D721Med (cell line): ENCODE measurements at regions not wholly inside any gene's neighbourhood (a gene's known extent, or its start where the extent isn't known, plus 50 kb on each side); places are given as distances from the start of the nearest gene placed in this dataset.

Experiments used
- DNase-seq: peaks from one replicate; pipeline ENCODE4 v3.0.0; 2011; ENCODE audit warnings: low spot score; ENCODE audit not compliant: insufficient read length
- FAIRE-seq: peaks from 2 replicates; lab custom pipeline; 2011; peaks lifted over from hg19 to GRCh38; lab: Jason Lieb, UNC
- TF ChIP-seq, protein P1 (sequence below): IDR thresholded peaks from 2 replicates; pipeline ENCODE4 v1.5.1; 2012; ENCODE audit warnings: mild to moderate bottlenecking, control low read depth; ENCODE audit not compliant: insufficient read depth; ENCODE audit errors: missing control alignments

DNA sequence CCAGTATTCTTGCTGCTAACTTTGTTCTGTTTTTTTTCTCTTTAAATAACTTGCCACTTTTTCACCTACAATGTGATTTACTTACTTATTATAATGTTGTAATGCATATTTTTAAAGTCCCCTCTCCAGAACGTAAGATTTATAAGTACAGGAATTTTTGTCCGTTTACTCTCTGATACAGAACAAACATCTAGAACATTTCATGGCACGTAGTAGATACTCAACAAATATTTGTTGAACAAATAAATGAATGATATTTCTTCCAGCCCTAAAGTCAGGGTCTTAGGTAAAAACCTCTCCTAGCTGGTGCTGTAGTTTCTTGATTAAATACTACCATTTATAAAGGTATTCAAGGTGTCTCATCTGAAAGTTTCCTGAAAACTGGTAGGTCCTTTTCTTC is 125.1 kb downstream of the ZBTB18 start:
- DNase-seq: no peak
- TF ChIP-seq, protein P1, sequence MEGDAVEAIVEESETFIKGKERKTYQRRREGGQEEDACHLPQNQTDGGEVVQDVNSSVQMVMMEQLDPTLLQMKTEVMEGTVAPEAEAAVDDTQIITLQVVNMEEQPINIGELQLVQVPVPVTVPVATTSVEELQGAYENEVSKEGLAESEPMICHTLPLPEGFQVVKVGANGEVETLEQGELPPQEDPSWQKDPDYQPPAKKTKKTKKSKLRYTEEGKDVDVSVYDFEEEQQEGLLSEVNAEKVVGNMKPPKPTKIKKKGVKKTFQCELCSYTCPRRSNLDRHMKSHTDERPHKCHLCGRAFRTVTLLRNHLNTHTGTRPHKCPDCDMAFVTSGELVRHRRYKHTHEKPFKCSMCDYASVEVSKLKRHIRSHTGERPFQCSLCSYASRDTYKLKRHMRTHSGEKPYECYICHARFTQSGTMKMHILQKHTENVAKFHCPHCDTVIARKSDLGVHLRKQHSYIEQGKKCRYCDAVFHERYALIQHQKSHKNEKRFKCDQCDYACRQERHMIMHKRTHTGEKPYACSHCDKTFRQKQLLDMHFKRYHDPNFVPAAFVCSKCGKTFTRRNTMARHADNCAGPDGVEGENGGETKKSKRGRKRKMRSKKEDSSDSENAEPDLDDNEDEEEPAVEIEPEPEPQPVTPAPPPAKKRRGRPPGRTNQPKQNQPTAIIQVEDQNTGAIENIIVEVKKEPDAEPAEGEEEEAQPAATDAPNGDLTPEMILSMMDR: no peak
- FAIRE-seq: no peak

DNA sequence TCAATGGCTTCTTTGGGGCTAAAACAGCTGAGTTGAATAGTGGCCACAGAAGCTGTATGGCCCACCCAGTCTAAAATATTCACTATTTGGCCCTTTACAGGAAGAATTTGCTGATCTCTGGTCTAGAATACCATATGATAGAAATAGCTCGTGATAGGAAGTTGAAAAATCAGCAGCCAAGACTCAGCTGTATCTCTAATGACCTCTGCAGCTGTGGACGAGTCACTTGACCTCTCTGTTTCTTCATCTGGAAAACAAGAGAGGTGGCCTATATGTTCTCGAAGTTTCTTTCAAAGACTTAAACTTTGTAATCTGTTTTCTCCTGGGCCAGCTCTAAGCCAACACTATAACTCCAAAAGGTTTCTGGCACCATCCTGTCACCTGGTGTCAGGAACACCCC is 129.2 kb downstream of the ZBTB18 start:
- TF ChIP-seq, protein P1: no peak
- DNase-seq (no peak), FAIRE-seq (no peak)

DNA sequence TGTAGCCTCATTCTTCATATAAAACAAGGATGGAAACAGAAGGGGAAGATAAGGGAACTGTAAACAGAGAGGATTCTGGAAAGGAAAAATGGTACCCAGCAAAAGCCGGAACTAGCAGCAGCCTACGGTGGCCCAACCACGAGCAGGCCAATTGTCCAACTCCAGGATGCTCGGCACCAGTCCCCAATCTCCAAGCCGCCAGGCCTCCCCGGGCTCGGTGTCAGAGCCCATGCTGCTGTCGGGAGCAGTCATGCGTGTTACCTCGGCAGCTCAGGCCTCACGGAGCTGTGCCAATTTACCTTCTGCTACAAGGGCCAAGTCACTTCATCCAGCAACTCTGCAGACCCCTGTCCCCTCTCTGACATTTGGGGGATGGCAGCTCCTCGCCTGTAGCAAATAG is 130.8 kb downstream of the ZBTB18 start:
- FAIRE-seq: no peak
- TF ChIP-seq, protein P1: no peak
- DNase-seq: no peak

DNA sequence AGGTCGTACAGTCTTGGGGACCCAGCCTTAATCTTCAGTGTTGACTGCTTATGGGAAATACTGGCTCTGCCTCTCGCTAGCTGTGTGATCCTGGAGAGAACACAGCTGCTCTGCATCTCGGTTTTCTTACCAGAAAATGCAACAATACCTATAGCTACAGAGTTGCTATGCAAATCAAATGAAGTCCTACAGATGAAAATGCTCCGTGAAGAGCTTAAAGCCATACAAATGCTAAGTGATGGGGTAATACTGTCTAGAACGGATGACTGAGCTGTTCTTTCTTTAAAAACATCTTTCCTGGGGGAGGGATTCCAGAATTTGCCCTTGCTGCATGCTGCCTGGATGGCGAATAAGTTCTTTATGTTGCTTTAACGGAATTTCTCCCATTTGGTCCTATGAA is 132.0 kb downstream of the ZBTB18 start:
- FAIRE-seq (no peak), DNase-seq (no peak)
- TF ChIP-seq, protein P1: no peak

DNA sequence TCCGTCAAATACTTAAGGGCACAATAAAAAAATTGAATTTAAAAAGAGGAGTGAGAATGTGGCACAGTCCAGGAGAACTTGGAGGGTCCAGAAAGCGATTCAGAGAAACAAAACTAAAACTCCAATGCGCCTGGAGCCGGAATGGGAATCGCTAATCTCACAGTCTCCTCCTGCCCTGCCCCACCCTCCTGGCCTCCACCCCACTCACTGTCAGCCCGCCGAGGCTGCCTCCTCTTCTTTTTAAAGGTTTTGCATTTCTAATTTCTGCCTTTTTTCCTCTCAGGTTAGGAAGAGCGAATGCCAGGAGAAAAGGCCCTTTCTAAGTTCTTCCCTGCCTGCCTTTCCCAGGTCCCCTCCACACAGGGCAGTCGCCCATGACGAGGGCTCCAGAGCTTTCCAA is 135.3 kb downstream of the ZBTB18 start:
- FAIRE-seq (no peak), DNase-seq (no peak)
- TF ChIP-seq, protein P1: no peak

DNA sequence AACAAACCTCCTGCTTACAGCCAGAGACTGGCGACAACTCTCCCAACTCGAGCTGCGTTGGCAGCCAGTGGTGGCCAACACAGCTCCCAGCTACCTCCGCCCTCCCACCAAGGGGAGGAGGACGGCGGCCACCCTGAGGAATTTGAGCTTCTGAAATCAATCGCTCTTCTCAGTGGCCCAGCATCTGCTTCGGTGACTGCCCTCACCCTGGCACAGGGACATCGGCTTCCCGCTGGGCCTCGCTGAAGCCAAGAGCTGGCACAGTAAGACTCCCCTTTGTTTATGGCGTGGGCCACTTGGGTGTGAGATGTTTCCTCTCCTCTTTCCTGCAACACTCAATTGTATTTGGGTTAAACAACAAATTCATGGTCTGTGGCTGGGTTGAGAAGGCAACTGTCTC is 136.2 kb downstream of the ZBTB18 start:
- TF ChIP-seq, protein P1: no peak
- FAIRE-seq (no peak), DNase-seq (no peak)

DNA sequence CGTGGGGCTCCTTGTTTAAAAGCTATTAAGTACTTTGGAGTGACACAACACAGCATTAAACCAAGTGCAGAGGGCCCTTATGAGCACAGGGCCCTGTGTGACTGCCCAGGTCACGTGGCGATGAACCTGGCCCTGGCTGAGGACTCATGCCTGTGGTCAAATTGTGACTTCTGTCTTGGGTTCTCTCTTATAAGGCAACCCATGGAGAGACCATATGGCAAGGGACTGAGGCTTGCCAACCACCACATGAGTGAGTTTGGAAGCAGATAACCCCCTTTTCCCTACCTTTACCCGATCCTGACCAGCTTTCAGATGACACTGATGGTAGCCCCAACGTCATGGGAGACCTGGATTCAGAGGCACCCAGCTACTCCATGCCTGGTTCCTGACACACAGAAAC is 140.5 kb downstream of the ZBTB18 start:
- DNase-seq (no peak), FAIRE-seq (no peak)
- TF ChIP-seq, protein P1: no peak
